Urothelium cell line (cell line): ENCODE measurements at regions not wholly inside any gene's neighbourhood (a gene's known extent, or its start where the extent isn't known, plus 50 kb on each side); places are given as distances from the start of the nearest gene placed in this dataset.

Experiments
- DNase-seq: peaks from one replicate; pipeline ENCODE4 v3.0.0; 2011; ENCODE audit warnings: low spot score, mixed read lengths
- FAIRE-seq: peaks from 2 replicates; lab custom pipeline; 2011; peaks lifted over from hg19 to GRCh38; lab: Jason Lieb, UNC

- DNase-seq (no peak), FAIRE-seq (no peak)
Measured at GRCh38 chr20:60806354-60806753, 445.7 kb upstream of the CDH4 start.

- FAIRE-seq: no peak
Measured at GRCh38 chr20:60806824-60807223, 445.2 kb upstream of the CDH4 start.

GRCh38 chr20:60808003-60808672 is 443.9 kb upstream of the CDH4 start:
- no peak for FAIRE-seq
- no peak for DNase-seq

More at GRCh38 chr20:60806824-60807223, 445.2 kb upstream of the CDH4 start:
- no peak for DNase-seq

GRCh38 chr20:60808701-60809100 is 443.4 kb upstream of the CDH4 start:
- FAIRE-seq: no peak
- DNase-seq: no peak

- no peak for FAIRE-seq
- DNase-seq: no peak
Measured at GRCh38 chr20:60810561-60810960, 441.5 kb upstream of the CDH4 start.

- no peak for FAIRE-seq
- no peak for DNase-seq
Measured at GRCh38 chr20:60812561-60812960, 439.5 kb upstream of the CDH4 start.

GRCh38 chr20:60813066-60813465 is 439.0 kb upstream of the CDH4 start:
- FAIRE-seq: no peak
- no peak for DNase-seq

GRCh38 chr20:60815656-60816055 is 436.4 kb upstream of the CDH4 start:
- no peak for DNase-seq
- FAIRE-seq: no peak

GRCh38 chr20:60816901-60817300 is 435.2 kb upstream of the CDH4 start:
- DNase-seq: no peak
- FAIRE-seq: no peak

- no peak for FAIRE-seq
- no peak for DNase-seq
Measured at GRCh38 chr20:60817891-60818290, 434.2 kb upstream of the CDH4 start.

GRCh38 chr20:60819511-60819910 is 432.6 kb upstream of the CDH4 start:
- DNase-seq (no peak), FAIRE-seq (no peak)

GRCh38 chr20:60820149-60820548 is 431.9 kb upstream of the CDH4 start:
- DNase-seq: no peak
- FAIRE-seq: no peak

- DNase-seq (no peak), FAIRE-seq (no peak)
Measured at GRCh38 chr20:60820918-60821317, 431.1 kb upstream of the CDH4 start.

GRCh38 chr20:60822699-60823607 is 429.1 kb upstream of the CDH4 start:
- FAIRE-seq (no peak), DNase-seq (no peak)

- no peak for FAIRE-seq
- no peak for DNase-seq
Measured at GRCh38 chr20:60835876-60836275, 416.2 kb upstream of the CDH4 start.

GRCh38 chr20:60837173-60837770 is 414.8 kb upstream of the CDH4 start:
- no peak for FAIRE-seq
- DNase-seq: no peak

- no peak for FAIRE-seq
- DNase-seq: no peak
Measured at GRCh38 chr20:60838297-60838696, 413.8 kb upstream of the CDH4 start.

- FAIRE-seq (no peak), DNase-seq (no peak)
Measured at GRCh38 chr20:60840971-60841370, 411.1 kb upstream of the CDH4 start.

- no peak for DNase-seq
- FAIRE-seq: no peak
Measured at GRCh38 chr20:60845146-60845545, 406.9 kb upstream of the CDH4 start.

- peak; percentile 42 for DNase-seq
- FAIRE-seq: no peak
Measured at GRCh38 chr20:60851826-60852704, 400.0 kb upstream of the CDH4 start.

- DNase-seq (peak; percentile 65), FAIRE-seq (no peak)
Measured at GRCh38 chr20:60857708-60858107, 394.4 kb upstream of the CDH4 start.
